H1 (cell line): ENCODE measurements at regions not wholly inside any gene's neighbourhood (a gene's known extent, or its start where the extent isn't known, plus 50 kb on each side); places are given as distances from the start of the nearest gene placed in this dataset.

Source experiments
- CTCF ChIA-PET: fragments of 300-600 bp; sonication (Branson Sonifier 250); formaldehyde crosslinking; loops from one replicate; lab custom pipeline; 2021; ENCODE audit not compliant: partially characterized antibody; lab: Charles Lee
- POLR2A ChIA-PET: fragments of 300-600 bp; sonication (Branson Sonifier 250); formaldehyde crosslinking; loops from one replicate; lab custom pipeline; 2021; ENCODE audit warnings: inconsistent platforms; ENCODE audit not compliant: partially characterized antibody; lab: Charles Lee
- DNase-seq, 2 experiments: peaks; one replicate each; pipeline versions ENCODE4 v3.0.0 to v3.0.0-alpha.2; 2010 to 2022; ENCODE audit warnings: low spot score in 2 of 2, low read depth in 1 of 2, mixed read lengths in 1 of 2
- FAIRE-seq: peaks from 2 replicates; lab custom pipeline; 2011; peaks lifted over from hg19 to GRCh38; lab: Jason Lieb, UNC
- H2AFZ ChIP-seq: 2 replicates; pipeline ENCODE4 v1.8.1; 2012; ENCODE audit warnings: low read length, inconsistent platforms
- H2AK5ac ChIP-seq: 2 replicates; pipeline ENCODE4 v1.6.1; 2013; ENCODE audit warnings: low read depth, low read length
- H2BK120ac ChIP-seq: replicated peaks from 2 replicates; pipeline ENCODE3; 2013; ENCODE audit warnings: low read depth, low read length, inconsistent platforms
- H2BK12ac ChIP-seq: 2 replicates; pipeline ENCODE4 v1.6.1; 2013; ENCODE audit warnings: low read depth, low read length
- H2BK15ac ChIP-seq: 2 replicates; pipeline ENCODE4 v1.6.1; 2013; ENCODE audit warnings: low read length
- H2BK20ac ChIP-seq: 2 replicates; pipeline ENCODE4 v1.6.1; 2013; ENCODE audit warnings: low read length
- H2BK5ac ChIP-seq: 2 replicates; pipeline ENCODE4 v1.6.1; 2013; ENCODE audit warnings: low read depth, low read length
- H3K14ac ChIP-seq: 2 replicates; pipeline ENCODE4 v1.6.1; 2013; ENCODE audit warnings: inconsistent platforms; ENCODE audit not compliant: insufficient read length
- H3K18ac ChIP-seq: 2 replicates; pipeline ENCODE4 v1.6.1; 2013; ENCODE audit warnings: low read length; ENCODE audit errors: extremely low read depth
- H3K23ac ChIP-seq: 2 replicates; pipeline ENCODE4 v1.6.1; 2013; ENCODE audit warnings: inconsistent platforms; ENCODE audit not compliant: insufficient read length
- H3K23me2 ChIP-seq: 2 replicates; pipeline ENCODE4 v1.6.1; 2013; ENCODE audit warnings: low read depth, low read length
- H3K27ac ChIP-seq: 2 replicates; pipeline ENCODE4 v1.6.1; 2011; ENCODE audit warnings: low read depth, low read length, inconsistent platforms
- H3K27me3 ChIP-seq, 4 experiments: replicated peaks in 1 of 4; 1 replicate in 1 of 4; 2 replicates in 3 of 4; pipeline versions ENCODE4 v1.6.1 to v1.8.1; 2011 to 2013; ENCODE audit warnings: low read length in 3 of 4, mild to moderate bottlenecking in 3 of 4, inconsistent platforms in 2 of 4, mixed read lengths in 2 of 4, moderate library complexity in 1 of 4; ENCODE audit not compliant: control insufficient read depth in 3 of 4, insufficient read depth in 3 of 4; ENCODE audit errors: extremely low read depth in 1 of 4
- H3K36me3 ChIP-seq, 4 experiments: 2 replicates each; pipeline versions ENCODE4 v1.6.1 to v1.8.1; 2011 to 2013; ENCODE audit warnings: mild to moderate bottlenecking in 4 of 4, low read length in 3 of 4, moderate library complexity in 2 of 4, control low read depth in 1 of 4, inconsistent platforms in 1 of 4; ENCODE audit not compliant: insufficient read depth in 4 of 4, control insufficient read depth in 2 of 4
- H3K4ac ChIP-seq: replicated peaks from 2 replicates; pipeline ENCODE3; 2013; ENCODE audit warnings: low read length, low read depth, mixed read lengths, inconsistent platforms; ENCODE audit not compliant: insufficient read length
- H3K4me1 ChIP-seq, 4 experiments: replicated peaks in 1 of 4; 1 replicate in 1 of 4; 2 replicates in 3 of 4; pipeline versions ENCODE4 v1.6.1 to v1.8.1; 2011 to 2013; ENCODE audit warnings: low read length in 3 of 4, inconsistent platforms in 2 of 4, mixed read lengths in 1 of 4; ENCODE audit not compliant: insufficient read depth in 4 of 4, control insufficient read depth in 3 of 4
- H3K4me2 ChIP-seq, 2 experiments: 2 replicates each; pipeline versions ENCODE4 v1.6.1 to v1.8.1; 2011 to 2013; ENCODE audit warnings: low read depth in 2 of 2, low read length in 2 of 2, control low read depth in 1 of 2, inconsistent platforms in 1 of 2, mild to moderate bottlenecking in 1 of 2; ENCODE audit not compliant: insufficient read depth in 1 of 2
- H3K4me3 ChIP-seq, 4 experiments: fragments of 200-600, 300-600 bp in 1 of 4; sonication (generic), shearing (Covaris generic), sonication (Bioruptor Twin) in 1 of 4; 2 replicates each; pipeline versions ENCODE4 v1.5.1 to v1.8.1; 2011 to 2016; ENCODE audit warnings: low read length in 4 of 4, low read depth in 3 of 4, control low read depth in 2 of 4, inconsistent platforms in 2 of 4, mild to moderate bottlenecking in 2 of 4, mixed read lengths in 1 of 4, moderate library complexity in 1 of 4; ENCODE audit not compliant: insufficient read depth in 2 of 4; ENCODE audit errors: extremely low read depth in 1 of 4
- H3K56ac ChIP-seq: replicated peaks from 2 replicates; pipeline ENCODE3; 2013; ENCODE audit warnings: low read depth, mild to moderate bottlenecking, mixed read lengths, low read length, inconsistent platforms; ENCODE audit not compliant: insufficient read length
- H3K79me1 ChIP-seq: 2 replicates; pipeline ENCODE4 v1.6.1; 2013; ENCODE audit warnings: low read depth, low read length, control low read depth
- H3K79me2 ChIP-seq, 2 experiments: 2 replicates each; pipeline versions ENCODE4 v1.6.1 to v1.8.1; 2012 to 2013; ENCODE audit warnings: low read length in 2 of 2, mild to moderate bottlenecking in 2 of 2, inconsistent platforms in 1 of 2; ENCODE audit not compliant: insufficient read depth in 2 of 2, control insufficient read depth in 1 of 2
- H3K9ac ChIP-seq, 4 experiments: replicated peaks in 1 of 4; 1 replicate in 1 of 4; 2 replicates in 3 of 4; pipeline versions ENCODE4 v1.6.1 to v1.8.1; 2011 to 2013; ENCODE audit warnings: low read depth in 3 of 4, low read length in 3 of 4, control low read depth in 2 of 4, mild to moderate bottlenecking in 2 of 4, moderate library complexity in 2 of 4, inconsistent platforms in 1 of 4; ENCODE audit errors: extremely low read depth in 1 of 4
- H3K9me3 ChIP-seq, 2 experiments: 2 replicates each; pipeline versions ENCODE4 v1.6.1 to v1.8.1; 2012 to 2013; ENCODE audit warnings: mild to moderate bottlenecking in 2 of 2, moderate library complexity in 2 of 2, control low read depth in 1 of 2, inconsistent platforms in 1 of 2, low read depth in 1 of 2, low read length in 1 of 2, mixed read lengths in 1 of 2; ENCODE audit not compliant: insufficient read depth in 2 of 2
- H4K20me1 ChIP-seq, 2 experiments: replicated peaks in 1 of 2; 2 replicates each; pipeline versions ENCODE3 to v1.8.1; 2011 to 2013; ENCODE audit warnings: inconsistent platforms in 2 of 2, low read length in 2 of 2, mild to moderate bottlenecking in 1 of 2; ENCODE audit not compliant: insufficient read depth in 2 of 2, control insufficient read depth in 1 of 2
- H4K5ac ChIP-seq: 2 replicates; pipeline ENCODE4 v1.6.1; 2013; ENCODE audit warnings: low read length, low read depth, mixed read lengths, inconsistent platforms; ENCODE audit not compliant: insufficient read length
- H4K8ac ChIP-seq: 2 replicates; pipeline ENCODE4 v1.8.0; 2013; ENCODE audit warnings: mild to moderate bottlenecking, moderate library complexity, low read length, inconsistent platforms; ENCODE audit not compliant: insufficient read depth; ENCODE audit errors: extremely low read depth
- H4K91ac ChIP-seq: replicated peaks from 2 replicates; pipeline ENCODE3; 2013; ENCODE audit warnings: low read length, mixed read lengths, inconsistent platforms; ENCODE audit not compliant: insufficient read length
- WGBS, 2 experiments: shearing (Covaris generic) in 1 of 2; methylation state at CpG; one replicate each; pipeline versions ENCODE4 v1.1.6 to v1.1.7; 2013 to 2015; ENCODE audit warnings: low lambda C conversion rate in 2 of 2, mixed read lengths in 2 of 2, inconsistent platforms in 1 of 2, low coverage in 1 of 2, missing lambda C conversion rate in 1 of 2; ENCODE audit not compliant: insufficient replicate concordance in 2 of 2, insufficient coverage in 1 of 2, insufficient read length in 1 of 2; ENCODE audit errors: extremely low coverage in 1 of 2, missing lambda C conversion rate in 1 of 2; 5-methylcytosine and 5-hydroxymethylcytosine counted together
- TF ChIP-seq, protein P1 (sequence below): fragments of 300-600 bp; sonication (generic); IDR thresholded peaks from 2 replicates; pipeline ENCODE4 v1.7.1; 2012; ENCODE audit warnings: low read length, moderate library complexity, mild to moderate bottlenecking, inconsistent platforms; ENCODE audit not compliant: insufficient replicate concordance

DNA sequence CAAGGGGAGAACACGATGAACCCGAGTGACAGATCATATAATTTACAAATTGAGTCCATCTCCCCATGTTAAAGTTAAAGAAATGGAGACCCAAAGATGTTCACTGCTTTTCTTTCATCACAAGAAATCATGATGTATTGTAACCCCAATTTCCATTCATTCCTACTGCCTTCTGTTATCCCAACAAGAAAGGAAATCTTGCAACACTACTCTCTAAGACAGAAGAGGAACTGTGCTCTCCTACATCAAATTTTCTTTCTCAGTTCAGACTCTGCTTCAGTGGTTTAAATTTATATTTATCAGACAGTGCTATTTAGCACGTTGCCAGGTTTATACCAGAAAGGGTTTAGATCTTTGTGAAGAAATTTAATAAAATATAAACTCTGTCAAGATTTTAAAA is 83.8 kb upstream of the RASA1 start:
- no peak overlapping the region for H4K8ac ChIP-seq
- H4K5ac ChIP-seq = no peak overlapping the region
- ChIA-PET CTCF (no interaction called here), POLR2A (no interaction called here)
- no peak overlapping the region for H3K18ac ChIP-seq
- no peaks in the 10 kb centered on the region for H3K79me1 ChIP-seq
- H3K4me3 ChIP-seq = no peak overlapping the region
- no peak overlapping the region for H3K56ac ChIP-seq
- 77% methylated on average over 3 of the region's 3 CpGs; no CpG with 5 or more reads in 1 of the 2 experiments for WGBS, 2 experiments
- no peaks in the 10 kb centered on the region for H3K79me2 ChIP-seq
- H4K91ac ChIP-seq = no peak overlapping the region
- no peak overlapping the region for H3K14ac ChIP-seq
- no peak overlapping the region for H2AFZ ChIP-seq
- H3K27me3 ChIP-seq = no peaks in the 10 kb centered on the region
- H3K4me2 ChIP-seq = no peak overlapping the region
- H3K23ac ChIP-seq = no peak overlapping the region
- no peak overlapping the region for H3K27ac ChIP-seq
- no peak overlapping the region for H2BK12ac ChIP-seq
- no peak for DNase-seq
- H4K20me1 ChIP-seq = no peaks in the 10 kb centered on the region
- FAIRE-seq = no peak
- H2BK20ac ChIP-seq = no peak overlapping the region
- no peak overlapping the region for H2BK5ac ChIP-seq
- H3K23me2 ChIP-seq = no peaks in the 10 kb centered on the region
- H2BK120ac ChIP-seq = no peak overlapping the region
- no peak overlapping the region for H3K4ac ChIP-seq
- no peak overlapping the region for H3K9ac ChIP-seq
- H2AK5ac ChIP-seq = no peak overlapping the region
- H3K4me1 ChIP-seq = no peaks in the 10 kb centered on the region
- no peak overlapping the region for H2BK15ac ChIP-seq
- H3K9me3 ChIP-seq = no peaks in the 10 kb centered on the region
- H3K36me3 ChIP-seq = no peaks in the 10 kb centered on the region
- TF ChIP-seq, protein P1, sequence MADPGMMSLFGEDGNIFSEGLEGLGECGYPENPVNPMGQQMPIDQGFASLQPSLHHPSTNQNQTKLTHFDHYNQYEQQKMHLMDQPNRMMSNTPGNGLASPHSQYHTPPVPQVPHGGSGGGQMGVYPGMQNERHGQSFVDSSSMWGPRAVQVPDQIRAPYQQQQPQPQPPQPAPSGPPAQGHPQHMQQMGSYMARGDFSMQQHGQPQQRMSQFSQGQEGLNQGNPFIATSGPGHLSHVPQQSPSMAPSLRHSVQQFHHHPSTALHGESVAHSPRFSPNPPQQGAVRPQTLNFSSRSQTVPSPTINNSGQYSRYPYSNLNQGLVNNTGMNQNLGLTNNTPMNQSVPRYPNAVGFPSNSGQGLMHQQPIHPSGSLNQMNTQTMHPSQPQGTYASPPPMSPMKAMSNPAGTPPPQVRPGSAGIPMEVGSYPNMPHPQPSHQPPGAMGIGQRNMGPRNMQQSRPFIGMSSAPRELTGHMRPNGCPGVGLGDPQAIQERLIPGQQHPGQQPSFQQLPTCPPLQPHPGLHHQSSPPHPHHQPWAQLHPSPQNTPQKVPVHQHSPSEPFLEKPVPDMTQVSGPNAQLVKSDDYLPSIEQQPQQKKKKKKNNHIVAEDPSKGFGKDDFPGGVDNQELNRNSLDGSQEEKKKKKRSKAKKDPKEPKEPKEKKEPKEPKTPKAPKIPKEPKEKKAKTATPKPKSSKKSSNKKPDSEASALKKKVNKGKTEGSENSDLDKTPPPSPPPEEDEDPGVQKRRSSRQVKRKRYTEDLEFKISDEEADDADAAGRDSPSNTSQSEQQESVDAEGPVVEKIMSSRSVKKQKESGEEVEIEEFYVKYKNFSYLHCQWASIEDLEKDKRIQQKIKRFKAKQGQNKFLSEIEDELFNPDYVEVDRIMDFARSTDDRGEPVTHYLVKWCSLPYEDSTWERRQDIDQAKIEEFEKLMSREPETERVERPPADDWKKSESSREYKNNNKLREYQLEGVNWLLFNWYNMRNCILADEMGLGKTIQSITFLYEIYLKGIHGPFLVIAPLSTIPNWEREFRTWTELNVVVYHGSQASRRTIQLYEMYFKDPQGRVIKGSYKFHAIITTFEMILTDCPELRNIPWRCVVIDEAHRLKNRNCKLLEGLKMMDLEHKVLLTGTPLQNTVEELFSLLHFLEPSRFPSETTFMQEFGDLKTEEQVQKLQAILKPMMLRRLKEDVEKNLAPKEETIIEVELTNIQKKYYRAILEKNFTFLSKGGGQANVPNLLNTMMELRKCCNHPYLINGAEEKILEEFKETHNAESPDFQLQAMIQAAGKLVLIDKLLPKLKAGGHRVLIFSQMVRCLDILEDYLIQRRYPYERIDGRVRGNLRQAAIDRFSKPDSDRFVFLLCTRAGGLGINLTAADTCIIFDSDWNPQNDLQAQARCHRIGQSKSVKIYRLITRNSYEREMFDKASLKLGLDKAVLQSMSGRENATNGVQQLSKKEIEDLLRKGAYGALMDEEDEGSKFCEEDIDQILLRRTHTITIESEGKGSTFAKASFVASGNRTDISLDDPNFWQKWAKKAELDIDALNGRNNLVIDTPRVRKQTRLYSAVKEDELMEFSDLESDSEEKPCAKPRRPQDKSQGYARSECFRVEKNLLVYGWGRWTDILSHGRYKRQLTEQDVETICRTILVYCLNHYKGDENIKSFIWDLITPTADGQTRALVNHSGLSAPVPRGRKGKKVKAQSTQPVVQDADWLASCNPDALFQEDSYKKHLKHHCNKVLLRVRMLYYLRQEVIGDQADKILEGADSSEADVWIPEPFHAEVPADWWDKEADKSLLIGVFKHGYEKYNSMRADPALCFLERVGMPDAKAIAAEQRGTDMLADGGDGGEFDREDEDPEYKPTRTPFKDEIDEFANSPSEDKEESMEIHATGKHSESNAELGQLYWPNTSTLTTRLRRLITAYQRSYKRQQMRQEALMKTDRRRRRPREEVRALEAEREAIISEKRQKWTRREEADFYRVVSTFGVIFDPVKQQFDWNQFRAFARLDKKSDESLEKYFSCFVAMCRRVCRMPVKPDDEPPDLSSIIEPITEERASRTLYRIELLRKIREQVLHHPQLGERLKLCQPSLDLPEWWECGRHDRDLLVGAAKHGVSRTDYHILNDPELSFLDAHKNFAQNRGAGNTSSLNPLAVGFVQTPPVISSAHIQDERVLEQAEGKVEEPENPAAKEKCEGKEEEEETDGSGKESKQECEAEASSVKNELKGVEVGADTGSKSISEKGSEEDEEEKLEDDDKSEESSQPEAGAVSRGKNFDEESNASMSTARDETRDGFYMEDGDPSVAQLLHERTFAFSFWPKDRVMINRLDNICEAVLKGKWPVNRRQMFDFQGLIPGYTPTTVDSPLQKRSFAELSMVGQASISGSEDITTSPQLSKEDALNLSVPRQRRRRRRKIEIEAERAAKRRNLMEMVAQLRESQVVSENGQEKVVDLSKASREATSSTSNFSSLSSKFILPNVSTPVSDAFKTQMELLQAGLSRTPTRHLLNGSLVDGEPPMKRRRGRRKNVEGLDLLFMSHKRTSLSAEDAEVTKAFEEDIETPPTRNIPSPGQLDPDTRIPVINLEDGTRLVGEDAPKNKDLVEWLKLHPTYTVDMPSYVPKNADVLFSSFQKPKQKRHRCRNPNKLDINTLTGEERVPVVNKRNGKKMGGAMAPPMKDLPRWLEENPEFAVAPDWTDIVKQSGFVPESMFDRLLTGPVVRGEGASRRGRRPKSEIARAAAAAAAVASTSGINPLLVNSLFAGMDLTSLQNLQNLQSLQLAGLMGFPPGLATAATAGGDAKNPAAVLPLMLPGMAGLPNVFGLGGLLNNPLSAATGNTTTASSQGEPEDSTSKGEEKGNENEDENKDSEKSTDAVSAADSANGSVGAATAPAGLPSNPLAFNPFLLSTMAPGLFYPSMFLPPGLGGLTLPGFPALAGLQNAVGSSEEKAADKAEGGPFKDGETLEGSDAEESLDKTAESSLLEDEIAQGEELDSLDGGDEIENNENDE = no peak
